Gastrocnemius medialis (tissue), 4 donors: ENCODE measurements at regions not wholly inside any gene's neighbourhood (a gene's known extent, or its start where the extent isn't known, plus 50 kb on each side); places are given as distances from the start of the nearest gene placed in this dataset.
"Not testable (repeated sequence)": the region's sequence is repeated elsewhere in the genome, so short reads cannot be mapped to it uniquely, and the experiment has no call there.

Experiments used
- POLR2A ChIP-seq, 2 donors: fragments of 450-650 bp; IDR thresholded peaks; one replicate each; pipeline ENCODE4 v1.6.1; 2017; ENCODE audit warnings: antibody characterized with exemption in 2 of 2, mild to moderate bottlenecking in 2 of 2, moderate library complexity in 2 of 2
- TF ChIP-seq, protein P1 (sequence below), 5 experiments: fragments of 450-650 bp in 3 of 5; fragments of 200-600 bp in 2 of 5; sonication (generic) in 2 of 5; IDR thresholded peaks in 4 of 5; conservative IDR thresholded peaks in 1 of 5; 1 replicate in 4 of 5; 2 replicates in 1 of 5; pipeline ENCODE4 v1.5.1; 2016 to 2019; ENCODE audit warnings: antibody characterized with exemption in 5 of 5, mild to moderate bottlenecking in 3 of 5, moderate library complexity in 3 of 5

- TF ChIP-seq, protein P1, sequence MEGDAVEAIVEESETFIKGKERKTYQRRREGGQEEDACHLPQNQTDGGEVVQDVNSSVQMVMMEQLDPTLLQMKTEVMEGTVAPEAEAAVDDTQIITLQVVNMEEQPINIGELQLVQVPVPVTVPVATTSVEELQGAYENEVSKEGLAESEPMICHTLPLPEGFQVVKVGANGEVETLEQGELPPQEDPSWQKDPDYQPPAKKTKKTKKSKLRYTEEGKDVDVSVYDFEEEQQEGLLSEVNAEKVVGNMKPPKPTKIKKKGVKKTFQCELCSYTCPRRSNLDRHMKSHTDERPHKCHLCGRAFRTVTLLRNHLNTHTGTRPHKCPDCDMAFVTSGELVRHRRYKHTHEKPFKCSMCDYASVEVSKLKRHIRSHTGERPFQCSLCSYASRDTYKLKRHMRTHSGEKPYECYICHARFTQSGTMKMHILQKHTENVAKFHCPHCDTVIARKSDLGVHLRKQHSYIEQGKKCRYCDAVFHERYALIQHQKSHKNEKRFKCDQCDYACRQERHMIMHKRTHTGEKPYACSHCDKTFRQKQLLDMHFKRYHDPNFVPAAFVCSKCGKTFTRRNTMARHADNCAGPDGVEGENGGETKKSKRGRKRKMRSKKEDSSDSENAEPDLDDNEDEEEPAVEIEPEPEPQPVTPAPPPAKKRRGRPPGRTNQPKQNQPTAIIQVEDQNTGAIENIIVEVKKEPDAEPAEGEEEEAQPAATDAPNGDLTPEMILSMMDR (IDR thresholded peaks at IDR 0.05 in 4 of 5, conservative IDR thresholded peaks at IDR 0.05 in 1 of 5) = not testable (repeated sequence)
- TF ChIP-seq POLR2A (IDR thresholded peaks at IDR 0.05) = not testable (repeated sequence)
Measured at GRCh38 chr12:31192689-31193088, 119.0 kb downstream of the DDX11 start.
